GM12873 (cell line): ENCODE measurements at regions not wholly inside any gene's neighbourhood (a gene's known extent, or its start where the extent isn't known, plus 50 kb on each side); places are given as distances from the start of the nearest gene placed in this dataset.

Experiments
- TF ChIP-seq, protein P1 (sequence below): IDR thresholded peaks from 2 replicates; pipeline ENCODE4 v1.5.1; 2012; ENCODE audit warnings: low read depth, mild to moderate bottlenecking, moderate library complexity, low read length, control low read depth; ENCODE audit not compliant: insufficient read depth; ENCODE audit errors: missing control alignments

DNA sequence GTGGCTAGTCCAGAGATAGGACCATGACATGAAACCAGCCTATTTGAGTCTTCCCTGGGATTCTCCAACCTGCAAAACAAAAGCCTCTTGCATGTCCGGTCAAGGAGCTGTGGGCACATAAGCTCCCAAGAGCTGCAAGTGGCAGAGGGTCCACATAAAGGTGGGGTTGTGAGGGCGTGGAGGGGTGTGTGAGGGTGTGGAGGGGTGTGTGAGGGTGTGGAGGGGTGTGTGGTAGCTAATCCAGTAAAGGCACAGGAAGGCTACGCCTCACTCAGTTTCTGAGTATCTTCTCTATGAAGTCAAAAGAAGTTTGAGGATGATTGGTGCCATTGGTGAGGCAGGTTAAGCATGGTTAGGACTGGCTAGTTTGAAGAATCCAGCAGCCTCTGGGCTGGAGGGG, 259.4 kb upstream of the NSMCE3 start:
- TF ChIP-seq, protein P1, sequence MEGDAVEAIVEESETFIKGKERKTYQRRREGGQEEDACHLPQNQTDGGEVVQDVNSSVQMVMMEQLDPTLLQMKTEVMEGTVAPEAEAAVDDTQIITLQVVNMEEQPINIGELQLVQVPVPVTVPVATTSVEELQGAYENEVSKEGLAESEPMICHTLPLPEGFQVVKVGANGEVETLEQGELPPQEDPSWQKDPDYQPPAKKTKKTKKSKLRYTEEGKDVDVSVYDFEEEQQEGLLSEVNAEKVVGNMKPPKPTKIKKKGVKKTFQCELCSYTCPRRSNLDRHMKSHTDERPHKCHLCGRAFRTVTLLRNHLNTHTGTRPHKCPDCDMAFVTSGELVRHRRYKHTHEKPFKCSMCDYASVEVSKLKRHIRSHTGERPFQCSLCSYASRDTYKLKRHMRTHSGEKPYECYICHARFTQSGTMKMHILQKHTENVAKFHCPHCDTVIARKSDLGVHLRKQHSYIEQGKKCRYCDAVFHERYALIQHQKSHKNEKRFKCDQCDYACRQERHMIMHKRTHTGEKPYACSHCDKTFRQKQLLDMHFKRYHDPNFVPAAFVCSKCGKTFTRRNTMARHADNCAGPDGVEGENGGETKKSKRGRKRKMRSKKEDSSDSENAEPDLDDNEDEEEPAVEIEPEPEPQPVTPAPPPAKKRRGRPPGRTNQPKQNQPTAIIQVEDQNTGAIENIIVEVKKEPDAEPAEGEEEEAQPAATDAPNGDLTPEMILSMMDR = no peak

DNA sequence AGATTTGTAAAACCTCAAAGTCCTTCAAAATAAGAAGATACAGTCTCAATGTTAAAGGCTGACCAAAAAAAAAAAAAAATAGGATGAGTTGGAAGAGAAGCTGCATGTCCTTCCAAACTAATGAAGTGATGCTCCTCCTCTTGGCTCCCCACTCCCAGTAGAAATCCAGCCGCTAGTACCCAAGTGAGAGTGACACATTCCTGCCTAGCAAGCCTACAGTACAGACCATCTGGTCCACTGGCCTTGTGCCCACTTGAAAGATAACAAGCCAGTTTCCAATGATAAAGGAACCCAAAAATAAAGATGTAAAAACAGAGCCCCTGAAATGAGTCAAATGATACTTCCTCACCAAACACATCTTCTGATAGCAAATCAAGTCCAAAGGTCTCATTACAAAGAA, 258.7 kb upstream of the NSMCE3 start:
- TF ChIP-seq, protein P1 = no peak

DNA sequence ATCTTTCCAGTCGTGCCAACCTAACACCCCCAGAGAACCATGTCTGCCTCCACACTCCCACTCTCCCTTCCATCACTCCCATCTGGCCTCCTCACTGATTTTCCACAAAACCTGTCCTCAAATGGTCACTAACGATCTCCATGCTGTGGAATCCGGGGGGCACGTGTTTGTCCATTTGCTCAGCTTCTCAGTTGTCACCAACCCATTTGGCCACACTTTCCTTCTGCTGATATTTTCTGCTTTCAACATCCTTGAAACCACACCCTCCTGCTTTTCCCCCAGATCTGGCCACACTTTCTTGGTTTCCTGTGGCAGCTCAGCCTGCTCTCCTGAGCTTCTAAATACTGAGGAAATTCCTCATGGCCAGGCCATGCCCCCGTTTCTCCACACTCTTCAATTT, 257.2 kb upstream of the NSMCE3 start:
- TF ChIP-seq, protein P1 = no peak

DNA sequence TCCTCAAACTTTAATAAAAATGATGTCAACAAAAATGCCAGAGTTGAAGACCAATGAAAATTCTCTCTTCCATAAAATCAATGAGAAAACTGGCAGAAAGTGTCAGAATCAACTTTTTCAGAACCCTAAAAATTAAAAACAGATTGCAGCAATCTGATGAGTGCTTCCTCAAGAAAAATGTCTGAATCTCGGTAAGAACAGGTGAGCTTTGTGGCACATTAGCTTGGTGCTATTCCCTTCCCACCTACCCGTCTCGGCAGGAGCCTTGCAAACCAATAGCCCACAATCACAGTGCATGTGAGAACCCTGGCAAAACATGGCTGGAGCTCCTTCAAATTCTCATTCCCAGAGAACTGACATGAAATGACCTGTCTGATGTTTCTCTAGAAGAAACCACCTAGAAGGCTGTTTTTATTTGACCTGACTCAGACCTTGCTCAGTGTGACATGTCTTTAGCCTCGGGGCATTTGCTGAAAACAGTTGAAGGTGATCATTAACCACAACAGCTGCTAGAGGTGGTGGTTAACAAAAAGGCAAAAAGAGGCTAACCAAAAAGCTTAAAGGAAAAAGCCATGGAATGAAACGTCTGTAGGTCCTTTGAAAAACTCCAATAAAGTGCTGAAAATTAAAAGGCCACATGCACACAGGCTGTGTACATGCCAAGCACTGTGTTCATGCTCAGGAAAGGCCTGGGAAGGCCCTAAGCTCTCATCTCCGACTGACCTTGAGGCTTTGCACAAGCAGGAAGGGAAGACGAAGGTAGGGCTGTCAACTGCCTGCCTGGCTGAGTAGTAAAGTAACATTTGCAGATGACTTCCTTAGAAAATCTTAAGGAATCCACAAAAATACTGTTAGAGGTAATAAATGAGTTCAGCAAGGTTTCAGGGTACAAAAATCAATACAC, 253.0 kb upstream of the NSMCE3 start:
- TF ChIP-seq, protein P1 = no peak

DNA sequence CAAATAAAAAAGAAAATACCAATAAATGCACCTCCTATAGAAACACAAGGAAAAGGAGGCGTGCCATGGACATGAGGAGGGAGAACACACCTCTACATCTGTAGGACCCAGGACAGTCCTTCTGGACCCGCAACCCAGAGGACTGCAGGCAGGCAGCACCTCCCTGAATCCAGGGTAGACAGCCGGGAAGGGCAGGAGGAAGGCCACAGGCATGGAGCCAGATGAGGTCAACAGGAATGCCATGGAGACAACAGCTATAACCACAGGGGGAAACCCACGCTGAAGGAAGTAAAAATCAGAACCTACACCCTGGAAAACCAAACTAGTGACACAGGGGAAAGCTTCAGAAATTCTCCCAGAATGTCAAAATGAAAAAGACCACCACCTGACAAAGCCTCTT, 248.8 kb upstream of the NSMCE3 start:
- TF ChIP-seq, protein P1 = no peak

DNA sequence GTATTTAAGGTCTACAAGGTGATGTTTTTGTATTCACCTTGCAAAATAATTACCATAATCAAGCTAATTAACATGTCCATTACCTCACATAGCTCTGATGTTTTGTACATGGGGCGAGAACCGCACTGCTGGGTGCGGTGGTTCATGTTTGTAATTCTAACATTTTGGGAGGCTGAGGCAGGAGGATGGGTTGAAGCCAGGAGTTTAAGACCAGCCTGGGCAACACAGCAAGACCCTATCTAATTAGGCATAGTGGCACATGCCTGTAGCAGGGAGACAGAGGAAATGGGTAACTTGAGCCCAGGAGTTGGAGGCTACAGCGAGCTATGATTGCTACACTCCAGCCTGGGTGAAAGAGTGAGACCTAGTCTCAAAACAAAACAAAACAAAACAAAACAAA, 248.2 kb upstream of the NSMCE3 start:
- TF ChIP-seq, protein P1 = no peak

DNA sequence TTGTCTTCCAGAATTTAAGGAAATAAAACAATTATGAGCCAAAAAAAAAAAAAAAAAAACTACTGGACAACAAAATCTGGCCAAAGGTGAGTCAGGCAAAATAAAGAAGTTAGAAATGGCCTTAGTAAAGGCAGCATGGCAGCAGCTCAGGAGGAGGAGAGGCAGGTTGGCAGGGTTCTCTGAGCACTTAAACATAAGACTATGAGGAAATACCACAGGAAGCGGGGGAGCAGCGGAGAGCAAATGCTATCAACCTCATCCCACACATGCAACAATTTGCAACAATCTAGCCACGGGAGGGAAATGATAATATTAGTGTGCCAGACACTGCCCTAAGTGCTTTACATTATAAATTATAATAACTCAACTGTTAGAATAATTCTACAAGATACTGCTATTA, 247.3 kb upstream of the NSMCE3 start:
- TF ChIP-seq, protein P1 = no peak
